Effector memory CD4-positive, alpha-beta T cell (primary cell): ENCODE measurements at regions not wholly inside any gene's neighbourhood (a gene's known extent, or its start where the extent isn't known, plus 50 kb on each side); places are given as distances from the start of the nearest gene placed in this dataset.

ENCODE experiments used
- DNase-seq, 3 donors: peaks; one replicate each; pipeline ENCODE4 v3.0.0-alpha.2; 2020
- H3K27ac ChIP-seq: 2 replicates; pipeline ENCODE4 v1.7.0; 2013; ENCODE audit warnings: mild to moderate bottlenecking, low read length, moderate library complexity; ENCODE audit not compliant: insufficient read depth, poor library complexity, severe bottlenecking
- H3K27me3 ChIP-seq: replicated peaks from 2 replicates; pipeline ENCODE4 v1.7.0; 2013; ENCODE audit warnings: mild to moderate bottlenecking, low read length; ENCODE audit not compliant: insufficient read depth, control insufficient read depth, poor library complexity, severe bottlenecking
- H3K36me3 ChIP-seq: 2 replicates; pipeline ENCODE4 v1.7.0; 2013; ENCODE audit warnings: mild to moderate bottlenecking, low read length, moderate library complexity; ENCODE audit not compliant: control insufficient read depth, insufficient read depth
- H3K4me1 ChIP-seq: 2 replicates; pipeline ENCODE4 v1.7.0; 2013; ENCODE audit warnings: low read length, mild to moderate bottlenecking; ENCODE audit not compliant: control insufficient read depth, insufficient read depth, poor library complexity, severe bottlenecking
- H3K4me3 ChIP-seq: 2 replicates; pipeline ENCODE4 v1.7.0; 2013; ENCODE audit warnings: low read length, low read depth, mild to moderate bottlenecking; ENCODE audit not compliant: insufficient read depth, poor library complexity, severe bottlenecking
- H3K9me3 ChIP-seq: 2 replicates; pipeline ENCODE4 v1.7.0; 2013; ENCODE audit warnings: mild to moderate bottlenecking, low read length, moderate library complexity; ENCODE audit not compliant: control insufficient read depth

DNA sequence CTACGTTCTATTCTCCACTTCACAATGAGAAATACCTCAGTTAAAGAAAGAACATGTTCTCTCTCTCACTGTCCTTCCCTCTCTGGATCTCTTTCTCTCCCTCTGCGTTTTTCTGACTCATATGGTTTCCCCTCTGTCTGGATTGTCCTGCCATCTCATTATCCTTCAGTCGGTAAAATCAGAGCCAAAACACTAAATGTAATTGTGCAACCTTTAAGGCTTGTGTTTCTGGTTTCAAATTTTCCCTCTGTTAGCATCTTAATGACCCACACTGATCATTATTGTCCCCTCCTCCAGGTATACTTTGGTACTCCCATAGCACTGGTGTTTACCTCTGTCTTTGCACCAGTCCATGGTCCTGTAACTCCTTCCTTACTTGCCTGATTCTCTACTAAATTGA, 509.4 kb upstream of the C9orf72 start:
- Histone ChIP-seq H3K9me3 (no peaks in the 10 kb centered on the region), H3K4me1 (no peaks in the 10 kb centered on the region), H3K27ac (no peak overlapping the region), H3K27me3 (no peaks in the 10 kb centered on the region), H3K4me3 (no peak overlapping the region), H3K36me3 (no peaks in the 10 kb centered on the region)
- no peak for DNase-seq

DNA sequence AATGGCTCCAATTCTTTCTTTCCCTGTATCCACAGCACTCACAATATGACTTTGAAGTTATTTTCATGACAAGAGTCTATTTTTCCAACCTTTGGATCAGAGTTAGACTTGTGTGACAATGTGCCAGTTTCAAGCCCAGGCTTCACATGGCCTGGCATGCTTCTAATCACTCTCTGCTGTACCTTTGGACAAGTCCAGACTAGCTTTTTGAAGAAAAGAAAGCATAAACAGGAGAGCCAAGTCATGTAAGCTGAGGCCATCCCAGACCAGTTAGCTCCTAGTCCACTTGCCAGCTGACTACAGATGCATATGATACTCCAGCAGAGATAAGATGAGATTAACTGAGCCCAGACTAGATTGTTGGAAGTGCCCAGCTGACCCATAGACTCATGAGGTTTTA, 513.6 kb upstream of the C9orf72 start:
- no peaks in the 10 kb centered on the region for H3K27me3 ChIP-seq

DNA sequence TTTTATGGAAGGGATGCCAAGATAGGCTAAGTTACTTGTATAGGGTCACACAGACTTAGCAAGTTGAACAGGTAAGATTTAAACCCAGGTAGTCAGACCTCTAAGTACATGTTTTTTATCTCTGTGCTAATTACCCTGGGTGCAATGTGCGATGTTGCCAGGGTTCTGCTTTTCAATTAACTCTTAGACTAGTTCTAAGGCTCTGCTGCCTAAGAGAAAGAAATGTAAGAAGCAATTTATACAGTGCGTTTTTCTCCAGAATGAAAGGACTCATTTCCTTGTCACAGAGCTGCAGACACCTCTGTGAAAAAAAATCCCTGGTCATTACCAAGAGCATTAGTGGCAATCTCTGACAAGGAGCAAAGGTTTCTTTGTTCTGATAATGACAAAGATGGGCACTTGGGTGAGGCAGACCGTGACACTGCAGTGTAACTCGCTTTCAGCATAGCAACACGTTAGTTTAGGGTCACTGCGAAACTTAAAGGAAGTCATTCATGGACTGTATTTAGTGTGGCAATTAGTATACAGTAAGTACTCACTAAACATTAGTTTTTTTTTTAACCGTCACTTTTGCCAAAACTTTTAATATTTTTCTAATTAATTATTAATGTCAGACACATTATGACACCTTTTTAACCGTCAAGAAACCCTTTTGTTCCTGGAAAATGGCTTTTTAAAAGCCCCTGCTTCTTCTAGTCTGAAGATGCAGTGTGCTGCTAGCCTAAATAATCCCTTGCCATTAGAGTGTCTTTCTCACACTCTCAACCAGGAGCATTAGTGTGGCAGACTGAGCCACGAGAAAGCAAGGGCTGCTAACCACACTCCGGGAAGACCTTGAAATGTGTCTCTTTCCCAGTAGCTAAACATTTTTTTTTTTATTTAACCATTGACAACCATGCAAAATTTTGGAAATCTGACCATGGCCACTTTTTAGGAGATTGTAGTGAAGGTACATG, 520.0 kb upstream of the C9orf72 start:
- Histone ChIP-seq H3K4me3 (no peak overlapping the region), H3K27me3 (no peaks in the 10 kb centered on the region), H3K27ac (no peak overlapping the region), H3K36me3 (no peaks in the 10 kb centered on the region), H3K9me3 (no peaks in the 10 kb centered on the region), H3K4me1 (no peaks in the 10 kb centered on the region)
- no peak for DNase-seq

More for the DNA sequence above, 513.6 kb upstream of the C9orf72 start:
- Histone ChIP-seq H3K4me3 (no peak overlapping the region), H3K4me1 (no peaks in the 10 kb centered on the region), H3K9me3 (no peaks in the 10 kb centered on the region), H3K36me3 (no peaks in the 10 kb centered on the region), H3K27ac (no peak overlapping the region)
- DNase-seq: no peak

DNA sequence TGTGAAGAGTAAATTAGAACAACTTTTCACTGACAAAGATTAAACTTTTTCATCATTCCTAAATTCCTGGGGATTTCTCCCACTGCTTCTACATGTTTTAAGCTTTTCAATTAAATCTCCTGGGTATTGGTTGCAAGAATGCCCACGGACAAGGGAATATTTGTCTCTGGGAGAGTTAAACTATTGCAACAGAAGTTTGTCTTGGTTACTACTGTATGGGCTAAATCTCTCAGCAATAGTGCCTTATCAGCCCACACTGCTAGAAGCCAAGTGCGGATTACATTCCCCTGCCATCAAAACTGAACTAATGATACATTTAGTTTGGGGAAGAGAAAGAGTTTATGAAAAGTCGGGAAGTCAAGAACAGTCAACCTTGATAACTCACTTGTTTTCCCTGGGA, 528.2 kb upstream of the C9orf72 start:
- no peaks in the 10 kb centered on the region for H3K27me3 ChIP-seq
- no peak overlapping the region for H3K27ac ChIP-seq
- H3K4me3 ChIP-seq: no peak overlapping the region
- no peaks in the 10 kb centered on the region for H3K4me1 ChIP-seq
- DNase-seq: no peak
- H3K36me3 ChIP-seq: no peaks in the 10 kb centered on the region
- no peaks in the 10 kb centered on the region for H3K9me3 ChIP-seq

DNA sequence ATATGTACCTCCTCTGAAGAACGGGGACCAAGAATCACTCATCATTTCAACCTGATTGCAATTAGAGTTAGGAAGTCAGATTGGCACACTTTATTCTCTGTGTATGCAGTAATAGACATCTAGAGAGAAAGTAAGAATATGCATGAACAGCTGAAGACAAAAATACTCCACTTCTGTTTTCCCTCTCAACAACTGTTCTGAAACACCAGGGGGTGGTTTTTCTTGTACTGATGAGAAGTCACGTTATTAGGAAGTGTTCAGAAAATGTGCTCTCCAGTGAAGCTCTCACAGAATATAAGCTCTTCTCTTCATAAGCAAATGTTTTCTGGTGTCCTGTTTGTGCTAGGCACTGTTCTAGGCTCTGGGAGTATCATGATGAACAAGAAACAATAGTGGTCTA, 531.7 kb upstream of the C9orf72 start:
- Histone ChIP-seq H3K4me1 (no peaks in the 10 kb centered on the region), H3K4me3 (no peak overlapping the region), H3K27me3 (no peaks in the 10 kb centered on the region), H3K36me3 (no peaks in the 10 kb centered on the region), H3K27ac (no peak overlapping the region), H3K9me3 (no peaks in the 10 kb centered on the region)
- no peak for DNase-seq

DNA sequence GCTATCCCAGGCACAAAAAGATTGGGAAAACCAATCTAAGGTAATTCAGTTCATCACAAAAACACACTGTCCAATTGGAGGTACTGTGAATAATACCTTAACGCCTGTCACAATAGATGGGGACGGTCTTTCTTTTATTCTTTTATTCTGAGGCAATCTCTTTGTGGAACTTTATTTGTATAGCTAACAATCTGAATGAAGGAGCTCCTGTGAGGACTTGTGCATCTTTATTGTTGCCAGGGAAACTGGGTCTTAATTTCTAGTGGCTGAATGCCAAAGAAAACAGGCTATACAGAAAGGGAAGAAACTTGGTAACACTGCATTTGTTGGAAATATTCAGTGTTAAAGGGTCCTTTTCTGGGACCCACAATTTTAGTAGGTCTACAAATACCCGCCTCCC, 546.9 kb upstream of the C9orf72 start:
- Histone ChIP-seq H3K27me3 (no peaks in the 10 kb centered on the region), H3K27ac (no peak overlapping the region), H3K36me3 (no peaks in the 10 kb centered on the region), H3K4me3 (no peak overlapping the region), H3K4me1 (no peaks in the 10 kb centered on the region), H3K9me3 (no peaks in the 10 kb centered on the region)
- DNase-seq: no peak

GRCh38 chr9:28120626-28121025, 547.3 kb upstream of the C9orf72 start:
- no peaks in the 10 kb centered on the region for H3K36me3 ChIP-seq
- H3K4me3 ChIP-seq: no peak overlapping the region
- H3K9me3 ChIP-seq: no peaks in the 10 kb centered on the region
- H3K4me1 ChIP-seq: no peaks in the 10 kb centered on the region
- no peak for DNase-seq
- H3K27ac ChIP-seq: no peak overlapping the region
- H3K27me3 ChIP-seq: no peaks in the 10 kb centered on the region

GRCh38 chr9:28121366-28121765, 548.1 kb upstream of the C9orf72 start:
- Histone ChIP-seq H3K27ac (no peak overlapping the region), H3K4me1 (no peaks in the 10 kb centered on the region), H3K36me3 (no peaks in the 10 kb centered on the region), H3K27me3 (no peaks in the 10 kb centered on the region), H3K4me3 (no peak overlapping the region), H3K9me3 (no peaks in the 10 kb centered on the region)
- DNase-seq: no peak

DNA sequence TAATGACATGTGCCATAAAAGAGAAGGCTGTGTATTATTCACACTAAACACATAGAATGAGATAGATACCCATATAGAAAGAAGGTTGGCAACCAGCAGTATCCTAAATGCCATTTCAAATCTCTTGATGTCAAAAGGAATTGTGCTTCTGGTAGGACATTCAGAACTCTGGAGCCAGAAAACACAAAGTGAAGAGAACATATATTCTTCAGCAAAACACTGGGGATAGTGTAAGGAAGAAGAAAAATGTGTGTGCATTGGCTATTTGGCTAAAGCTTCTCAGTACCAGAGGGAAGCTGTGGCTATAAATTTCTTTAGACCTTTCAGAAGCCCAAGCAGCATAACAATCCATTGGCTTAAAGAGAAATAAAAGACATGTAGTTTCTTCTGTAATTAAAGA, 551.6 kb upstream of the C9orf72 start:
- H3K27me3 ChIP-seq: no peaks in the 10 kb centered on the region
- no peak overlapping the region for H3K4me3 ChIP-seq
- no peaks in the 10 kb centered on the region for H3K9me3 ChIP-seq
- DNase-seq: no peak
- H3K36me3 ChIP-seq: no peaks in the 10 kb centered on the region
- H3K4me1 ChIP-seq: no peaks in the 10 kb centered on the region
- H3K27ac ChIP-seq: no peak overlapping the region

GRCh38 chr9:28127101-28127500, 553.8 kb upstream of the C9orf72 start:
- H3K27ac ChIP-seq: no peak overlapping the region
- no peak overlapping the region for H3K4me3 ChIP-seq
- DNase-seq: no peak
- H3K4me1 ChIP-seq: no peaks in the 10 kb centered on the region
- no peaks in the 10 kb centered on the region for H3K9me3 ChIP-seq
- H3K36me3 ChIP-seq: no peaks in the 10 kb centered on the region
- no peaks in the 10 kb centered on the region for H3K27me3 ChIP-seq
